ENCODE measurements at regions not wholly inside any gene's neighbourhood (a gene's known extent, or its start where the extent isn't known, plus 50 kb on each side); places are given as distances from the start of the nearest gene placed in this dataset.

DNA sequence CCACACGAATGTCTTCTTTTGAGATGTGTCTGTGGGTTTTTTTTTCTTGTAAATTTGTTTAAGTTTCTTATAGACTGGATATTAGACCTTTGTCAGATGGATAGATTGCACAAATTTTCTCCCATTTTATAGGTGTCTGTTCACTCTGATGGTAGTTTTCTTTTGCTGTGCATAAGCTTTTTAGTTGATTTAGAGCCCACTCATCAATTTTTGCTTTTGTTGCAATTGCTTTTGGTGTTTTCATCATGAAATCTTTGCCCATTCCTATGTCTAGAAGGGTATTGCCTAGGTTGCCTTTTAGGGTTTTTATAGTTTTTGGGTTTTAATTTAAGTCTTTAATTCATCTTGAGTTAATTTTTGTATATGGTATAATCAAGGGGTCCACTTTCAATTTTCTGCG, 57.7 kb downstream of the NKX2-2 start:
- POLR2A ChIA-PET (ENCODE audit: low non-redundant PET), result no interaction called here
- TF ChIP-seq, protein P1, sequence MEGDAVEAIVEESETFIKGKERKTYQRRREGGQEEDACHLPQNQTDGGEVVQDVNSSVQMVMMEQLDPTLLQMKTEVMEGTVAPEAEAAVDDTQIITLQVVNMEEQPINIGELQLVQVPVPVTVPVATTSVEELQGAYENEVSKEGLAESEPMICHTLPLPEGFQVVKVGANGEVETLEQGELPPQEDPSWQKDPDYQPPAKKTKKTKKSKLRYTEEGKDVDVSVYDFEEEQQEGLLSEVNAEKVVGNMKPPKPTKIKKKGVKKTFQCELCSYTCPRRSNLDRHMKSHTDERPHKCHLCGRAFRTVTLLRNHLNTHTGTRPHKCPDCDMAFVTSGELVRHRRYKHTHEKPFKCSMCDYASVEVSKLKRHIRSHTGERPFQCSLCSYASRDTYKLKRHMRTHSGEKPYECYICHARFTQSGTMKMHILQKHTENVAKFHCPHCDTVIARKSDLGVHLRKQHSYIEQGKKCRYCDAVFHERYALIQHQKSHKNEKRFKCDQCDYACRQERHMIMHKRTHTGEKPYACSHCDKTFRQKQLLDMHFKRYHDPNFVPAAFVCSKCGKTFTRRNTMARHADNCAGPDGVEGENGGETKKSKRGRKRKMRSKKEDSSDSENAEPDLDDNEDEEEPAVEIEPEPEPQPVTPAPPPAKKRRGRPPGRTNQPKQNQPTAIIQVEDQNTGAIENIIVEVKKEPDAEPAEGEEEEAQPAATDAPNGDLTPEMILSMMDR (conservative IDR thresholded peaks at IDR 0.05; ENCODE audit: low read depth), result no peak
- DNase-seq (ENCODE audit: low spot score), result no peak

DNA sequence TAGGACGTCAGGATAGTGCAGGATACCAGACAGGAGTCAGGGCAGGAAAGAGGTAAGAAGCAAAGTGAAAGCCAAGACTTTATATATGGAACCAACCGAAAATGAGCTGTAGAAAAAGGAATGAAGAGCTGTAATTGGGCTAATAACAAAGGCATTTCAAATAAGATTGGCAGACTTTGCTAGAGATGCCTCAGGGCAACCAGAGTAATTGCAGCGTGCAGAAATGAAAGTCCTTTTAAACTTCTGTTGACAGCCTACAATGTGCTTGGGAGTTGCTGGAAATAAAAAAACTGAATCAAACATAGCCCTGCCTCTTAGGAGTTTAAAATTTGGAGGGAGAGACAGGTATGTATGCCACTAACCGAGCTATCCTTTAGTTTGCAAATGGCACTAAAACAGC, 56.4 kb upstream of the NKX2-4 start:
- CTCF ChIA-PET, result interaction anchor here (0.7 kb wide), 1 partner anchor 678 kb away, joined by 3 read pairs; no protein-coding TSS in a partner anchor
- POLR2A ChIA-PET (ENCODE audit: low non-redundant PET), result no interaction called here
- DNase-seq (ENCODE audit: low spot score), result no peak
- no peak overlapping the region for H3K27ac ChIP-seq
- TF ChIP-seq, protein P1 (conservative IDR thresholded peaks at IDR 0.05; ENCODE audit: low read depth), result no peak

More for the DNA sequence above, 57.7 kb downstream of the NKX2-2 start:
- CTCF ChIA-PET, result no interaction called here
- H3K27ac ChIP-seq, result no peak overlapping the region

DNA sequence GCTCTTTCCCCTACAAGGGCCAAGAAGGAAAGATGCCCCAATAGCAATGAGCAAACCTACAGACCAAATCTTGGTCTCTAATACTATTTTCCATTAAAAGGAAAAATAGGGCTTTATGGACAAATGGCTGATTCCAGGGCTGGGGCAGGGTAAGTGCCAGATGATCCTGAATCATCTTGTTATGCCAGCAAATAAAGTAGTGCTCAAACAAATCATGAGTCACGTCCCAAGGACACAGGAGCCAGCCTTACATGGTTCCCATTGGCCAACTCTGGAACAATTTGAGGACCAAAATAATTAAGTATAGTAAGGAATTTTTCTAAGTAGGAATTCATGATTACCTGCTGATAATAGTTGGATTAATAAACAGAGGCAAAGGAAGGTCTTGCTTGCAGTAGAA, 53.2 kb upstream of the NKX2-4 start:
- ChIA-PET CTCF (no interaction called here), POLR2A (ENCODE audit: low non-redundant PET) (no interaction called here)
- peak; percentile 30 for DNase-seq (ENCODE audit: low spot score)
- TF ChIP-seq, protein P1 (conservative IDR thresholded peaks at IDR 0.05; ENCODE audit: low read depth), result no peak
- no peak overlapping the region for H3K27ac ChIP-seq
